AG04450 (cell line): ENCODE measurements at regions not wholly inside any gene's neighbourhood (a gene's known extent, or its start where the extent isn't known, plus 50 kb on each side); places are given as distances from the start of the nearest gene placed in this dataset.

Experiments used
- CTCF ChIA-PET: fragments of 300-600, 350-600 bp; formaldehyde crosslinking; extraction: SDS; loops from one replicate; lab custom pipeline; 2022; ENCODE audit warnings: antibody characterized with exemption, inconsistent platforms; lab: Charles Lee
- POLR2A ChIA-PET: fragments of 350-600 bp; formaldehyde crosslinking; extraction: SDS; loops from one replicate; lab custom pipeline; 2021; ENCODE audit warnings: antibody characterized with exemption, inconsistent platforms; lab: Yijun Ruan, JAX
- DNase-seq: peaks from one replicate; pipeline ENCODE4 v3.0.0-alpha.2; 2011; ENCODE audit warnings: low read depth, low spot score
- H3K27ac ChIP-seq: one replicate; pipeline ENCODE4 v1.5.1; 2012; ENCODE audit warnings: low read depth, low read length, control low read depth
- H3K27me3 ChIP-seq: one replicate; pipeline ENCODE4 v1.6.0; 2012; ENCODE audit warnings: low read length; ENCODE audit not compliant: control insufficient read depth, insufficient read depth
- H3K4me3 ChIP-seq: 2 replicates; pipeline ENCODE4 v1.5.1; 2011; ENCODE audit warnings: mild to moderate bottlenecking, low read depth, low read length, control low read depth
- H3K9me3 ChIP-seq: 2 replicates; pipeline ENCODE4 v1.5.1; 2012; ENCODE audit warnings: low read length; ENCODE audit not compliant: control insufficient read depth, insufficient read depth
- CTCF ChIP-seq: IDR thresholded peaks from 2 replicates; pipeline ENCODE4 v1.5.1; 2011; ENCODE audit warnings: low read depth, low read length, control low read depth, inconsistent platforms

GRCh38 chr3:193901007-193901406 lies 234.9 kb upstream of the HES1 start:
- no peak for DNase-seq
- Histone ChIP-seq H3K9me3 (no peaks in the 10 kb centered on the region), H3K4me3 (no peak overlapping the region), H3K27me3 (peaks cover 58% of the 10 kb centered on the region), H3K27ac (no peak overlapping the region)
- TF ChIP-seq CTCF: no peak
- ChIA-PET CTCF (no interaction called here), POLR2A (no interaction called here)

DNA sequence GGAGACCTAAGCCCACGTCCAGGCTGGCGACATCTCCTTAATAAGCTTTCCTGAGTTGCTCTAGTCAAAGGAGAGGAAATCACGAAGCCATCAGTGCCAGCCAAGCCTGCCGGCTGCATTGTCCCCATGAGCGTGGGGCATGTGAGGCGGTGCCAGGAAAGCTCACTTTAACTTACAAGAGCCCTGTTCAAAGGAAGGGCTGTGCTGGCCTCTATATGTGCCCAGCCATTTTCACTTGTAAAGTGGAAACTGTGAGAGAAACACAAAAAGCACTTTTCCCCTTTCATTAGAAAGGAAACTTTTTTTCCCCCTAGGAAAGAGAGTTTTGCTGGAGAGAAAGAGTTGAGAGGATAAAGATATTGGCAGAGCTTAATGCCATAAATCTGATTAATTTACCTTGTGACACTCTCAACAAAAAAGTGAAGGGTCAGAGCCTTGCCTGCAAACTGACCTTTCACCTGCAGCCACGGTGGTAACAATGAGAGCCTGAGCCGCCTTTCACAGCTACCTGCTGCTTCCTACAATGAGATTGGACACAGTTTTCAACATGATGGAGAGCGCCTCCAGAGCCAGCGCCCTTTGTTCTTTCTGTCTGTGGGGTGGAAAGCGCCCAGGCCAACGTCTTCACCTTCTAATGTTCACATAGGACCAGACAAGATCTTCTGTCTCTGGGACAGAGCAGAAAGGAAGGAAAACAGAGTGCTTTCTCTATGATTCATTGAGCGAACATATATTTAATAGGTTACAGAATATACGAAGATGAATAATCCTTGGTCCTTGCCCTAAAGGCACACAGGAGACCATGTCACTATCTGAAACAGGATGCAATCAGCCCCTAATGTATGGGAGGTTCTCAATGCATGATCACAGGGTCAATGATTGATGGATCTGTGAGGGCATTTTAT lies 233.1 kb upstream of the HES1 start:
- no peaks in the 10 kb centered on the region for H3K9me3 ChIP-seq
- no peak overlapping the region for H3K27ac ChIP-seq
- H3K4me3 ChIP-seq: no peak overlapping the region
- TF ChIP-seq CTCF: no peak
- ChIA-PET POLR2A (no interaction called here), CTCF (no interaction called here)
- DNase-seq: no peak
- H3K27me3 ChIP-seq: peaks cover 53% of the 10 kb centered on the region

DNA sequence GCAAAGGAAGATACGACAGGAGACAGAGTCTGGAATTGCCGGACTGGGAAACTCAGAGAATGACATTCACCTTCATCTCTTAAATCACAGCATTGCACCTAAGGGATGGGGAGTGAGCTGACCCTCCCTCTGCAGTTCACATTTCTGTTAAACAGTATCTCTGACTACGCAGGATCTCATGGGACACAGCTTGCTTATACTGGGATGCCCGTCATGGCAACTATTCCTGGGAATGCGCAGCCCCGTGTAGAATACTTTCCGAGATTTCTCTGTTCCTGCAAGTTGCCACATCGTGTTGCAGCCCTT lies 232.5 kb upstream of the HES1 start:
- no peak overlapping the region for H3K27ac ChIP-seq
- no peaks in the 10 kb centered on the region for H3K9me3 ChIP-seq
- CTCF ChIA-PET: no interaction called here
- no peak overlapping the region for H3K4me3 ChIP-seq
- DNase-seq: no peak
- TF ChIP-seq CTCF: no peak
- POLR2A ChIA-PET: no interaction called here
- H3K27me3 ChIP-seq: peaks cover 55% of the 10 kb centered on the region

DNA sequence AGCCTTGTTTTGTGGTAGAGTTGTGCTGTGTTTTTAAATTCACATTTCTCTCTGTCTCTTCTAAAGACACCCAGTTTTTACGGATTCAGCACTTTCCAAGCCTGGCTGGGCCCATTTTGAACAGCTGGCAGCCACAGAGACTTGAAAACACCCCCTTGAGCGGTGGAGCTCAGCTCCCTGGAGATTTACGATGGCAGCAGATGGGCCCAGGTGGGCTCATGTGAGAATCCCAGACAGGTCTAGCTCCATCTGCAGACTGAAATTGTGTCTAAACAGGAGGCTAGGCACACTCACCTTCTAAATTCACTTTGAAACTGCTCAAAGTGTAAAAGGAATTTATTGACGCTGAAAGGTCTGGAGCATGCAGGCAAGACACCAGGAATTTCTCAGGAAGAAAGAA lies 232.0 kb upstream of the HES1 start:
- DNase-seq: no peak
- no peaks in the 10 kb centered on the region for H3K9me3 ChIP-seq
- POLR2A ChIA-PET: no interaction called here
- CTCF ChIA-PET: no interaction called here
- peaks cover 57% of the 10 kb centered on the region for H3K27me3 ChIP-seq
- no peak for TF ChIP-seq CTCF
- no peak overlapping the region for H3K27ac ChIP-seq
- no peak overlapping the region for H3K4me3 ChIP-seq

DNA sequence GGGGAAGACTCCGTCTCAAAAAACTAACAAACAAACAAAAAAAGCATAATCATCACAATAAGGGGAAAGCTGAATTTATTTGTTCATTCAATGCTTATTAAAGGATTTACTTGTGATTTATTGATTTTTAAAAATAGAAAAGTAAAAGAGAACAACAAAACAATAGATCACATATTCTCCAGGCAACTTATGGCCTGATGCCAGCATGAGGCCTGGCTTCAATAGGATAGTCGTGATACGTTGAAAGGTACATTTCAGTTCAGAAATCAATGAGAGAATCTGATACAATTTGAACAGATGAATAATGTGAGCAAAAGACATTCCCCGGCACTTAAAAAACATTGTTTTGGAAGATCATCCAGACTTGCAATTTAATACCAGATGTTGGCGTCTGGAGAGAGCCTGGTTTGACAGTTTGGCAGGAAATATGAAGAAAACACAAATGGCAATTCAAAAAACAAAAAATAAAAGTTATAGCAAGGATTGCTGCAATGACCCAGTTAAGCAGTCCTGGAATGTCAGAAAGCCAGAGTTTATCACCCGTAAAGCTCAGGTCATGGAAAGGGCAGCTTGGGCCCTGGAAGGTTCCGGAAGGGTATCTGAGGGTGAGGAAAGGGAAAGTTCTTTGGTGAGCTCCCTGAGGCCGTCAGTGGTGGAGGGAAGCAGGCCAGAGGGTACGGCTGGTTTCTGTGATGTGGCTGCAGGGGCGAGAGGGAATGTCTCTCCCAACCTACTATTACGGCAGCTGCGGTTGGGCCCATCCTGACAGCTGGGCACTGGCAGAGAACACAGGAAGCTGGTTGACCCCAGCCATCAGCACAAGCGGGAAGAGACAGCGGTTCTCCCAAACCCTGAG lies 230.2 kb upstream of the HES1 start:
- H3K4me3 ChIP-seq: no peak overlapping the region
- TF ChIP-seq CTCF: no peak
- ChIA-PET POLR2A (no interaction called here), CTCF (no interaction called here)
- no peaks in the 10 kb centered on the region for H3K9me3 ChIP-seq
- peaks cover 64% of the 10 kb centered on the region for H3K27me3 ChIP-seq
- no peak overlapping the region for H3K27ac ChIP-seq
- no peak for DNase-seq
